ENCODE measurements at regions not wholly inside any gene's neighbourhood (a gene's known extent, or its start where the extent isn't known, plus 50 kb on each side); places are given as distances from the start of the nearest gene placed in this dataset.

- Histone ChIP-seq H2AFZ (ENCODE audit: control insufficient read depth, low read length) (no peak overlapping the region), H3K9me3 (ENCODE audit: control insufficient read depth, low read depth, low read length) (no peaks in the 10 kb centered on the region), H3K4me1 (ENCODE audit: control insufficient read depth, extremely low read depth, insufficient read depth, low read length) (peaks cover 17% of the 10 kb centered on the region), H3K9ac (ENCODE audit: control insufficient read depth, extremely low read depth, insufficient read depth, low read length) (no peak overlapping the region), H3K79me2 (ENCODE audit: control insufficient read depth, insufficient read depth, low read length) (no peaks in the 10 kb centered on the region), H3K4me3 (ENCODE audit: control insufficient read depth in 2 of 3, extremely low read depth in 1 of 3, insufficient read depth in 2 of 3, low read depth in 1 of 3, low read length in 3 of 3) (no peak overlapping the region), H3K27me3 (ENCODE audit: control insufficient read depth, extremely low read depth, insufficient read depth, low read length) (no peaks in the 10 kb centered on the region), H3K27ac (ENCODE audit: control insufficient read depth, insufficient read depth, low read length) (no peak overlapping the region), H3K9me1 (ENCODE audit: control insufficient read depth, extremely low read depth, insufficient read depth, low read length) (no peaks in the 10 kb centered on the region), H4K20me1 (ENCODE audit: control insufficient read depth, extremely low read depth, insufficient read depth, low read length) (no peaks in the 10 kb centered on the region), H3K36me3 (ENCODE audit: control insufficient read depth in 2 of 2, extremely low read depth in 1 of 2, insufficient read depth in 2 of 2, low read length in 2 of 2) (no peaks in the 10 kb centered on the region), H3K4me2 (ENCODE audit: control insufficient read depth, extremely low read depth, insufficient read depth, low read depth, low read length) (no peak overlapping the region)
- peak; percentile 64 for FAIRE-seq
- no peak for DNase-seq (ENCODE audit: low read depth, low spot score)
- dilution Hi-C loops (cut with MboI; ENCODE audit: extremely low pct_ligation_motif_present, low sequenced_read_pairs): no loop called here
- TF ChIP-seq CTCF (optimal IDR thresholded peaks at IDR 0.05 in 1 of 3, IDR thresholded peaks at IDR 0.05 in 1 of 3, conservative IDR thresholded peaks at IDR 0.05 in 1 of 3; ENCODE audit: extremely low read depth in 1 of 3, insufficient read depth in 2 of 3, low read length in 3 of 3): no peak
- TF ChIP-seq EZH2 (IDR thresholded peaks at IDR 0.05; ENCODE audit: low read length): no peak
Measured at GRCh38 chr13:74571811-74572210, 437.6 kb upstream of the KLF12 start.

- H3K4me1 ChIP-seq (ENCODE audit: control insufficient read depth, extremely low read depth, insufficient read depth, low read length): peaks cover 17% of the 10 kb centered on the region
- H3K9me1 ChIP-seq (ENCODE audit: control insufficient read depth, extremely low read depth, insufficient read depth, low read length): no peaks in the 10 kb centered on the region
- H3K36me3 ChIP-seq (ENCODE audit: control insufficient read depth in 2 of 2, extremely low read depth in 1 of 2, insufficient read depth in 2 of 2, low read length in 2 of 2): no peaks in the 10 kb centered on the region
- no peak for FAIRE-seq
- H2AFZ ChIP-seq (ENCODE audit: control insufficient read depth, low read length): no peak overlapping the region
- no peaks in the 10 kb centered on the region for H3K9me3 ChIP-seq (ENCODE audit: control insufficient read depth, low read depth, low read length)
- no peak overlapping the region for H3K4me2 ChIP-seq (ENCODE audit: control insufficient read depth, extremely low read depth, insufficient read depth, low read depth, low read length)
- H3K27ac ChIP-seq (ENCODE audit: control insufficient read depth, insufficient read depth, low read length): peak overlapping the region; percentile 45
- dilution Hi-C loops (cut with MboI; ENCODE audit: extremely low pct_ligation_motif_present, low sequenced_read_pairs): no loop called here
- no peak overlapping the region for H3K9ac ChIP-seq (ENCODE audit: control insufficient read depth, extremely low read depth, insufficient read depth, low read length)
- no peaks in the 10 kb centered on the region for H4K20me1 ChIP-seq (ENCODE audit: control insufficient read depth, extremely low read depth, insufficient read depth, low read length)
- H3K27me3 ChIP-seq (ENCODE audit: control insufficient read depth, extremely low read depth, insufficient read depth, low read length): no peaks in the 10 kb centered on the region
- TF ChIP-seq EZH2 (IDR thresholded peaks at IDR 0.05; ENCODE audit: low read length) (no peak), CTCF (optimal IDR thresholded peaks at IDR 0.05 in 1 of 3, IDR thresholded peaks at IDR 0.05 in 1 of 3, conservative IDR thresholded peaks at IDR 0.05 in 1 of 3; ENCODE audit: extremely low read depth in 1 of 3, insufficient read depth in 2 of 3, low read length in 3 of 3) (no peak)
- DNase-seq (ENCODE audit: low read depth, low spot score): no peak
- H3K4me3 ChIP-seq (ENCODE audit: control insufficient read depth in 2 of 3, extremely low read depth in 1 of 3, insufficient read depth in 2 of 3, low read depth in 1 of 3, low read length in 3 of 3): no peak overlapping the region
- no peaks in the 10 kb centered on the region for H3K79me2 ChIP-seq (ENCODE audit: control insufficient read depth, insufficient read depth, low read length)
Measured at GRCh38 chr13:74570834-74571233, 436.6 kb upstream of the KLF12 start.
